ENCODE measurements at regions not wholly inside any gene's neighbourhood (a gene's known extent, or its start where the extent isn't known, plus 50 kb on each side); places are given as distances from the start of the nearest gene placed in this dataset.

DNA sequence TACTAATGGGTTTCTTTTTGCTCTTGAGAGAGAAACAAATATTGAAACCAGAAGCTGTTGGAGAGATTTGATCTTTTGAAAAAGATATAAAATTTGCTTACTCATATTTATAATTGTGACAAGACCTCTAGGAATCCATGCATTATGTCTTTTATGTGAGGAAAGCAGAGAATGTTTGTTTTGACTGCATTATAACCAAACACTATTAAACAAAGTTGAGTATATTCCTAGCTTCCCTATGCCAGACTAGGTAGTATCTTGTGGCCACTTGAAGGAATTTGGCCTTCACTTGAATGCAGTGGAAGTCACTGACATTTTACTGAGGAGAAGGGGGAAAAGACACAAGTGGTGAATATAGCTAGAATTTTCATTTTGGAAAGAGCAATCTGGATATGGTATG is 521.8 kb upstream of the ZEB2 start:
- TF ChIP-seq, protein P1, sequence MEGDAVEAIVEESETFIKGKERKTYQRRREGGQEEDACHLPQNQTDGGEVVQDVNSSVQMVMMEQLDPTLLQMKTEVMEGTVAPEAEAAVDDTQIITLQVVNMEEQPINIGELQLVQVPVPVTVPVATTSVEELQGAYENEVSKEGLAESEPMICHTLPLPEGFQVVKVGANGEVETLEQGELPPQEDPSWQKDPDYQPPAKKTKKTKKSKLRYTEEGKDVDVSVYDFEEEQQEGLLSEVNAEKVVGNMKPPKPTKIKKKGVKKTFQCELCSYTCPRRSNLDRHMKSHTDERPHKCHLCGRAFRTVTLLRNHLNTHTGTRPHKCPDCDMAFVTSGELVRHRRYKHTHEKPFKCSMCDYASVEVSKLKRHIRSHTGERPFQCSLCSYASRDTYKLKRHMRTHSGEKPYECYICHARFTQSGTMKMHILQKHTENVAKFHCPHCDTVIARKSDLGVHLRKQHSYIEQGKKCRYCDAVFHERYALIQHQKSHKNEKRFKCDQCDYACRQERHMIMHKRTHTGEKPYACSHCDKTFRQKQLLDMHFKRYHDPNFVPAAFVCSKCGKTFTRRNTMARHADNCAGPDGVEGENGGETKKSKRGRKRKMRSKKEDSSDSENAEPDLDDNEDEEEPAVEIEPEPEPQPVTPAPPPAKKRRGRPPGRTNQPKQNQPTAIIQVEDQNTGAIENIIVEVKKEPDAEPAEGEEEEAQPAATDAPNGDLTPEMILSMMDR (IDR thresholded peaks at IDR 0.05), result no peak
- no peak for TF ChIP-seq POLR2AphosphoS5 (IDR thresholded peaks at IDR 0.05)
